HG03175 (cell line): ENCODE measurements at regions not wholly inside any gene's neighbourhood (a gene's known extent, or its start where the extent isn't known, plus 50 kb on each side); places are given as distances from the start of the nearest gene placed in this dataset.

Experiments used
- ATAC-seq: cut with Tn5 transposase; IDR thresholded peaks from one replicate; pipeline ENCODE4 v1.9.1; 2021; ENCODE audit warnings: mild to moderate bottlenecking, moderate library complexity; ENCODE audit not compliant: unreplicated experiment

- no peak for ATAC-seq
These were observed 159.1 kb upstream of the KCNK2 start for GRCh38 chr1:214923278-214923915.

- no peak for ATAC-seq
These were observed 154.7 kb upstream of the KCNK2 start for GRCh38 chr1:214927796-214928195.

GRCh38 chr1:214928574-214928973 is 154.0 kb upstream of the KCNK2 start:
- no peak for ATAC-seq

- no peak for ATAC-seq
These were observed 149.2 kb upstream of the KCNK2 start for GRCh38 chr1:214933375-214933774.

- ATAC-seq: no peak
These were observed 148.5 kb upstream of the KCNK2 start for GRCh38 chr1:214934045-214934444.

- no peak for ATAC-seq
These were observed 147.3 kb upstream of the KCNK2 start for GRCh38 chr1:214935258-214935657.

GRCh38 chr1:214939180-214939579 is 143.4 kb upstream of the KCNK2 start:
- no peak for ATAC-seq

- no peak for ATAC-seq
These were observed 141.5 kb upstream of the KCNK2 start for GRCh38 chr1:214941061-214941460.

GRCh38 chr1:214943054-214943453 is 139.5 kb upstream of the KCNK2 start:
- ATAC-seq: no peak

- no peak for ATAC-seq
These were observed 135.9 kb upstream of the KCNK2 start for GRCh38 chr1:214946615-214947014.

- no peak for ATAC-seq
These were observed 129.9 kb upstream of the KCNK2 start for GRCh38 chr1:214952648-214953047.

- no peak for ATAC-seq
These were observed 128.5 kb upstream of the KCNK2 start for GRCh38 chr1:214953901-214954616.

- ATAC-seq: no peak
These were observed 128.0 kb upstream of the KCNK2 start for GRCh38 chr1:214954617-214954949.

- no peak for ATAC-seq
These were observed 125.0 kb upstream of the KCNK2 start for GRCh38 chr1:214957330-214958137.

GRCh38 chr1:214958486-214958885 is 124.1 kb upstream of the KCNK2 start:
- no peak for ATAC-seq

- ATAC-seq: no peak
These were observed 116.2 kb upstream of the KCNK2 start for GRCh38 chr1:214966346-214966745.

GRCh38 chr1:214967865-214968575 is 114.5 kb upstream of the KCNK2 start:
- ATAC-seq: no peak

- ATAC-seq: no peak
These were observed 112.5 kb upstream of the KCNK2 start for GRCh38 chr1:214970016-214970415.

GRCh38 chr1:214971071-214971470 is 111.5 kb upstream of the KCNK2 start:
- no peak for ATAC-seq

GRCh38 chr1:214974002-214974401 is 108.5 kb upstream of the KCNK2 start:
- ATAC-seq: no peak

GRCh38 chr1:214976665-214977064 is 105.9 kb upstream of the KCNK2 start:
- ATAC-seq: no peak
